ENCODE measurements at regions not wholly inside any gene's neighbourhood (a gene's known extent, or its start where the extent isn't known, plus 50 kb on each side); places are given as distances from the start of the nearest gene placed in this dataset.
"Not testable (repeated sequence)": the region's sequence is repeated elsewhere in the genome, so short reads cannot be mapped to it uniquely, and the experiment has no call there.

GRCh38 chr7:91446819-91447218, 182.6 kb downstream of the FZD1 start:
- no peak for DNase-seq (ENCODE audit: low read depth in 4 of 4, low spot score in 2 of 4)

GRCh38 chr7:91455411-91455810, 191.2 kb downstream of the FZD1 start:
- DNase-seq (ENCODE audit: low read depth in 4 of 4, low spot score in 2 of 4): no peak

GRCh38 chr7:91457208-91457607, 193.0 kb downstream of the FZD1 start:
- DNase-seq (ENCODE audit: low read depth in 4 of 4, low spot score in 2 of 4): no peak

GRCh38 chr7:91459539-91459938, 195.3 kb downstream of the FZD1 start:
- no peak for DNase-seq (ENCODE audit: low read depth in 4 of 4, low spot score in 2 of 4)

GRCh38 chr7:91462316-91462715, 198.1 kb downstream of the FZD1 start:
- no peak for DNase-seq (ENCODE audit: low read depth in 4 of 4, low spot score in 2 of 4)

- no peak for DNase-seq (ENCODE audit: low read depth in 4 of 4, low spot score in 2 of 4)
Observed at GRCh38 chr7:91463330-91463729, 199.1 kb downstream of the FZD1 start.

- no peak for DNase-seq (ENCODE audit: low read depth in 4 of 4, low spot score in 2 of 4)
Observed at GRCh38 chr7:91465595-91466061, 201.4 kb downstream of the FZD1 start.

GRCh38 chr7:91468256-91468655, 204.0 kb downstream of the FZD1 start:
- no peak for DNase-seq (ENCODE audit: low read depth in 4 of 4, low spot score in 2 of 4)

GRCh38 chr7:91473619-91474018, 209.4 kb downstream of the FZD1 start:
- DNase-seq (ENCODE audit: low read depth in 4 of 4, low spot score in 2 of 4): no peak

- DNase-seq (ENCODE audit: low read depth in 4 of 4, low spot score in 2 of 4): no peak
Observed at GRCh38 chr7:91474074-91474473, 209.8 kb downstream of the FZD1 start.

GRCh38 chr7:91480470-91480869, 216.2 kb downstream of the FZD1 start:
- DNase-seq (ENCODE audit: low read depth in 4 of 4, low spot score in 2 of 4): not testable (repeated sequence)

- DNase-seq (ENCODE audit: low read depth in 4 of 4, low spot score in 2 of 4): no peak
Observed at GRCh38 chr7:91491868-91492267, 227.6 kb downstream of the FZD1 start.

- DNase-seq (ENCODE audit: low read depth in 4 of 4, low spot score in 2 of 4): no peak
Observed at GRCh38 chr7:91492317-91492716, 228.1 kb downstream of the FZD1 start.

- DNase-seq (ENCODE audit: low read depth in 4 of 4, low spot score in 2 of 4): no peak
Observed at GRCh38 chr7:91492773-91493172, 228.5 kb downstream of the FZD1 start.

- DNase-seq (ENCODE audit: low read depth in 4 of 4, low spot score in 2 of 4): no peak
Observed at GRCh38 chr7:91494450-91494849, 230.2 kb downstream of the FZD1 start.

GRCh38 chr7:91496251-91496820, 232.1 kb downstream of the FZD1 start:
- no peak for DNase-seq (ENCODE audit: low read depth in 4 of 4, low spot score in 2 of 4)

GRCh38 chr7:91497277-91497676, 233.0 kb downstream of the FZD1 start:
- DNase-seq (ENCODE audit: low read depth in 4 of 4, low spot score in 2 of 4): not testable (repeated sequence)

GRCh38 chr7:91503934-91504555, 239.8 kb downstream of the FZD1 start:
- DNase-seq (ENCODE audit: low read depth in 4 of 4, low spot score in 2 of 4): no peak

GRCh38 chr7:91504919-91505318, 240.7 kb downstream of the FZD1 start:
- DNase-seq (ENCODE audit: low read depth in 4 of 4, low spot score in 2 of 4): no peak

GRCh38 chr7:91506966-91507365, 242.7 kb downstream of the FZD1 start:
- not testable (repeated sequence) for DNase-seq (ENCODE audit: low read depth in 4 of 4, low spot score in 2 of 4)

- not testable (repeated sequence) for DNase-seq (ENCODE audit: low read depth in 4 of 4, low spot score in 2 of 4)
Observed at GRCh38 chr7:91511861-91512260, 247.6 kb downstream of the FZD1 start.

GRCh38 chr7:91512958-91513357, 248.7 kb downstream of the FZD1 start:
- no peak for DNase-seq (ENCODE audit: low read depth in 4 of 4, low spot score in 2 of 4)

- no peak for DNase-seq (ENCODE audit: low read depth in 4 of 4, low spot score in 2 of 4)
Observed at GRCh38 chr7:91514591-91514990, 250.4 kb downstream of the FZD1 start.
